ENCODE measurements at regions not wholly inside any gene's neighbourhood (a gene's known extent, or its start where the extent isn't known, plus 50 kb on each side); places are given as distances from the start of the nearest gene placed in this dataset.

DNA sequence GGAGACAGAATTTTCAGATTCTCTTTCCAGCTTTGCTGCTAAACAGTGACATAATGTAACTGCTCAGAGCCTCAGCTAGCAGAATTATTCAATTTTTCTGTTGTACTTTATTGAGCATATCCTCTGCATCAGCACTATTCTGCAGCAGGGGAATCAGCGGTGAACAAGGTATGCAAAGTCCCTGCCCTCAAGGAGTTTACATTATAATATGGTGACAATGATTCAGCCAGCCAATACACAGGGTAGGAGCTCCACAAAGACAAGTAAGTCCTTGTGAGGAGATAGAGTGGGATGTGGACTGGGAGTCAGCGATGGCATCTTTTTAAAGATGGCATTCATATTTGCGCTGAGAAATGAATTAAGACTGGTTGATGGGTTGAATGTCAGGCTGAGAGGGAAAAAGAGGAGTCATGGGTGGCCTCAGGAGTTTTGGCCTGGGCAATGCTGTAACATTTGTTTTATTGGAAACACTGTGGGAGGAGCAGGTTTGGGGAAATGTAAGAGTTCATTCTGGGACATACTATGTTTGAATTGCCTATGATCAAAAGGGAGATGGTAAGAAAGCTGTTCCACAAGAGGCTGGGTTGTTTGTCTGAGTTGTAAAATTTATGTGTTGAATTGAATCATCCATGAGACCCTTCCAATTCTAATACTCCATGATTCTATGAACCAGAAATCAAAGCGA, 194.5 kb downstream of the PLK2 start:
- Histone ChIP-seq H3K27ac (ENCODE audit: low read depth, low read length) (no peak overlapping the region), H3K9me3 (ENCODE audit: control insufficient read depth, low read length) (no peaks in the 10 kb centered on the region), H3K27me3 (ENCODE audit: control insufficient read depth, insufficient read depth, low read length, poor library complexity, severe bottlenecking) (no peaks in the 10 kb centered on the region), H3K36me3 (ENCODE audit: control insufficient read depth, insufficient read depth, low read length) (no peaks in the 10 kb centered on the region), H3K4me3 (ENCODE audit: low read length) (no peak overlapping the region), H3K9ac (ENCODE audit: extremely low read depth, low read length, poor library complexity, severe bottlenecking) (no peak overlapping the region), H3K4me1 (ENCODE audit: control insufficient read depth, insufficient read depth, low read length) (peaks cover under 1% of the 10 kb centered on the region)
- no peak for DNase-seq
- TF ChIP-seq, protein P1, sequence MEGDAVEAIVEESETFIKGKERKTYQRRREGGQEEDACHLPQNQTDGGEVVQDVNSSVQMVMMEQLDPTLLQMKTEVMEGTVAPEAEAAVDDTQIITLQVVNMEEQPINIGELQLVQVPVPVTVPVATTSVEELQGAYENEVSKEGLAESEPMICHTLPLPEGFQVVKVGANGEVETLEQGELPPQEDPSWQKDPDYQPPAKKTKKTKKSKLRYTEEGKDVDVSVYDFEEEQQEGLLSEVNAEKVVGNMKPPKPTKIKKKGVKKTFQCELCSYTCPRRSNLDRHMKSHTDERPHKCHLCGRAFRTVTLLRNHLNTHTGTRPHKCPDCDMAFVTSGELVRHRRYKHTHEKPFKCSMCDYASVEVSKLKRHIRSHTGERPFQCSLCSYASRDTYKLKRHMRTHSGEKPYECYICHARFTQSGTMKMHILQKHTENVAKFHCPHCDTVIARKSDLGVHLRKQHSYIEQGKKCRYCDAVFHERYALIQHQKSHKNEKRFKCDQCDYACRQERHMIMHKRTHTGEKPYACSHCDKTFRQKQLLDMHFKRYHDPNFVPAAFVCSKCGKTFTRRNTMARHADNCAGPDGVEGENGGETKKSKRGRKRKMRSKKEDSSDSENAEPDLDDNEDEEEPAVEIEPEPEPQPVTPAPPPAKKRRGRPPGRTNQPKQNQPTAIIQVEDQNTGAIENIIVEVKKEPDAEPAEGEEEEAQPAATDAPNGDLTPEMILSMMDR (conservative IDR thresholded peaks at IDR 0.05): no peak
- 90% methylated on average over 2 to 4 of the region's 4 CpGs for WGBS, 2 experiments (ENCODE audit: insufficient coverage in 1 of 2, insufficient read length in 1 of 2)
- Mint-ChIP-seq H3K4me1 (no peaks in the 10 kb centered on the region), H3K9me3 (no peaks in the 10 kb centered on the region), H3K4me3 (no peak overlapping the region), H3K36me3 (ENCODE audit: low read depth) (no peaks in the 10 kb centered on the region), H3K27me3 (ENCODE audit: insufficient read depth) (no peaks in the 10 kb centered on the region), H3K27ac (no peak overlapping the region)

DNA sequence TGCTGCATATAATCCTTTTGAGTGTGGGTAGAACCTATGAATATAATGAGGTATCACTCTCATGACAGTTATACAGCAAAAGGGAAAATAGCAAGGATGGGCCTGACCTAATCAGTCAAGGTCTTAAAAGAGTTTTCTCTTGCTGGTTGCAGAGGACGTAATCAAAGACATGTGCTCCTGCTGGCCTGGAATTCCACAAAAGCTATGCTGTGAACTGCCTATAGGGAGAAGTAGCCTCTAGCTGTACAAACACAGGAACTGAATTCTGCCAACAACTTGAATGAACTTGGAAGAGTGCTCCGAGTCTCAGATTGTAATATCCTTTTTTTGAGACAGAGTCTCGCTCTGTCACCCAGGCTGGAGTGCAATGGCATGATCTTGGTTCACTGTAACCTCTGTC, 195.6 kb downstream of the PLK2 start:
- no peak for DNase-seq
- no peak overlapping the region for H3K27ac Mint-ChIP-seq
- no peaks in the 10 kb centered on the region for H3K36me3 ChIP-seq (ENCODE audit: control insufficient read depth, insufficient read depth, low read length)
- no peak overlapping the region for H3K27ac ChIP-seq (ENCODE audit: low read depth, low read length)
- no peaks in the 10 kb centered on the region for H3K36me3 Mint-ChIP-seq (ENCODE audit: low read depth)
- TF ChIP-seq, protein P1 (conservative IDR thresholded peaks at IDR 0.05): no peak
- H3K27me3 ChIP-seq (ENCODE audit: control insufficient read depth, insufficient read depth, low read length, poor library complexity, severe bottlenecking): no peaks in the 10 kb centered on the region
- H3K9me3 ChIP-seq (ENCODE audit: control insufficient read depth, low read length): no peaks in the 10 kb centered on the region
- peaks cover 8% of the 10 kb centered on the region for H3K4me1 ChIP-seq (ENCODE audit: control insufficient read depth, insufficient read depth, low read length)
- H3K9me3 Mint-ChIP-seq: no peaks in the 10 kb centered on the region
- peaks cover 10% of the 10 kb centered on the region for H3K4me1 Mint-ChIP-seq
- no peak overlapping the region for H3K9ac ChIP-seq (ENCODE audit: extremely low read depth, low read length, poor library complexity, severe bottlenecking)
- no peak overlapping the region for H3K4me3 Mint-ChIP-seq
- H3K27me3 Mint-ChIP-seq (ENCODE audit: insufficient read depth): no peaks in the 10 kb centered on the region
- no peak overlapping the region for H3K4me3 ChIP-seq (ENCODE audit: low read length)
- WGBS, 2 experiments (ENCODE audit: insufficient coverage in 1 of 2, insufficient read length in 1 of 2): 87 to 95% methylated on average over 2 to 3 of the region's 3 CpGs

DNA sequence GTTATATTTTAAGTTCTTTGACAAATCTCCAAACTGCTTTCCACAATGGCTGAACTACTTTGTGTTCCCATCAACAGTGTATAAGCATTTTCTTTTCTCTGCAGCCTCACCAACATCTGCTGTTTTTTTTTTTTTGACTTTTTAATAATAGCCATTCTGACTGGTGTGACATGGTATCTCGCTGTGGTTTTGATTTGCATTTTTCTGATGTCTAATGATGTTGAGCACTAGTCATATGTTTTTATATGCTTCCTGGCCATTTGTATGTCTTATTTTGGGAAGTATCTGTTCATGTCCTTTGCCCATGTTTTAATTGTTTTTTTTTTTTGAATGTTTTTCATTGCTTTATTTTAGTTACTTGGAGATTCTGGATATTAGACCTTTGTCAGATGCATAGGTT, 196.6 kb downstream of the PLK2 start:
- no peak overlapping the region for H3K4me3 Mint-ChIP-seq
- H3K4me1 Mint-ChIP-seq: peaks cover 14% of the 10 kb centered on the region
- Histone ChIP-seq H3K9ac (ENCODE audit: extremely low read depth, low read length, poor library complexity, severe bottlenecking) (no peak overlapping the region), H3K4me1 (ENCODE audit: control insufficient read depth, insufficient read depth, low read length) (peaks cover 8% of the 10 kb centered on the region), H3K36me3 (ENCODE audit: control insufficient read depth, insufficient read depth, low read length) (no peaks in the 10 kb centered on the region), H3K27ac (ENCODE audit: low read depth, low read length) (no peak overlapping the region), H3K4me3 (ENCODE audit: low read length) (no peak overlapping the region), H3K27me3 (ENCODE audit: control insufficient read depth, insufficient read depth, low read length, poor library complexity, severe bottlenecking) (no peaks in the 10 kb centered on the region), H3K9me3 (ENCODE audit: control insufficient read depth, low read length) (no peaks in the 10 kb centered on the region)
- H3K27ac Mint-ChIP-seq: no peak overlapping the region
- H3K27me3 Mint-ChIP-seq (ENCODE audit: insufficient read depth): no peaks in the 10 kb centered on the region
- DNase-seq: no peak
- H3K9me3 Mint-ChIP-seq: no peaks in the 10 kb centered on the region
- 95 to 100% methylated on average over 1 of the region's 1 CpG for WGBS, 2 experiments (ENCODE audit: insufficient coverage in 1 of 2, insufficient read length in 1 of 2)
- H3K36me3 Mint-ChIP-seq (ENCODE audit: low read depth): no peaks in the 10 kb centered on the region
- TF ChIP-seq, protein P1 (conservative IDR thresholded peaks at IDR 0.05): no peak

All from endodermal cell (in vitro differentiated cells).